ENCODE measurements at regions not wholly inside any gene's neighbourhood (a gene's known extent, or its start where the extent isn't known, plus 50 kb on each side); places are given as distances from the start of the nearest gene placed in this dataset.

DNA sequence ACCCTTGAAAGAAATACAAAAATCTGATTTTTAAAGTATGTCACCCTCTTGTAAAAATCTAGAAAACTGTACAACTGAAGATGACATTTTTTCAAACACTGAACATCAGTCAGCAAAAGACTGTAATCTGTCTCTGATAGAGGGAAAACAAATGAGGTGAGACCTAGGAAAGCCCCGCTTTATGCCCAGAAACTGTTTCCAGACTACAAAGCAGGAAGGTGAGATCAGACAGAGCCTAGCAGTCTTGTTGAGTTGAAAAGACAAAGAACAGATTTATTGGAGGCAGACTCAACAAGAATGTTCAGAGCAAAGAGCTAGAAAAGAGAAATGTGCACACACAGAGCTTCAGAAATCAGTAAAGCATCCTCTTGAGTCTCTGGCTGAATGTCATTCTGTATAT, 873.6 kb downstream of the LRFN5 start:
- intact Hi-C loops (cut with micrococcal nuclease) = no loop called here
- no peak overlapping the region for H3K4me3 ChIP-seq (ENCODE audit: low read length)
- no peak overlapping the region for H2AFZ ChIP-seq (ENCODE audit: low read length)
- no peak overlapping the region for H3K27ac ChIP-seq (ENCODE audit: low read length)
- ATAC-seq (no peak), DNase-seq (no peak)
- no peaks in the 10 kb centered on the region for H3K79me2 ChIP-seq (ENCODE audit: low read length)
- TF ChIP-seq EZH2 (IDR thresholded peaks at IDR 0.05; ENCODE audit: low read length, unreplicated experiment) = no peak
- TF ChIP-seq EZH2phosphoT487 (IDR thresholded peaks at IDR 0.05; ENCODE audit: borderline replicate concordance, low read length) = no peak
- TF ChIP-seq CTCF (conservative IDR thresholded peaks at IDR 0.05; ENCODE audit: low read depth, low read length) = no peak
- H3K9me2 ChIP-seq (replicated peaks; ENCODE audit: low read length) = no peaks in the 10 kb centered on the region
- no peaks in the 10 kb centered on the region for H3K27me3 ChIP-seq (ENCODE audit: low read length)
- H4K20me1 ChIP-seq (ENCODE audit: low read length) = no peaks in the 10 kb centered on the region
- no peaks in the 10 kb centered on the region for H3K9me3 ChIP-seq (ENCODE audit: low read length)
- no peaks in the 10 kb centered on the region for H3F3A ChIP-seq (ENCODE audit: low read length, unreplicated experiment)
- ChIA-PET POLR2A (ENCODE audit: unreplicated experiment) (no interaction called here), CTCF (no interaction called here)
- H3K36me3 ChIP-seq (ENCODE audit: low read depth, low read length) = no peaks in the 10 kb centered on the region
- H3K9ac ChIP-seq (ENCODE audit: low read length) = no peak overlapping the region
- no peak overlapping the region for H3K4me2 ChIP-seq (ENCODE audit: low read length)
- H3K4me1 ChIP-seq (ENCODE audit: insufficient read depth, low read length) = no peaks in the 10 kb centered on the region
- no TSS peak for BruUV-seq (replicated peaks)

GRCh38 chr14:42475289-42475688, 868.6 kb downstream of the LRFN5 start:
- Histone ChIP-seq H4K20me1 (ENCODE audit: low read length) (no peaks in the 10 kb centered on the region), H3K9ac (ENCODE audit: low read length) (no peak overlapping the region), H3K9me3 (ENCODE audit: low read length) (no peaks in the 10 kb centered on the region), H3K27me3 (ENCODE audit: low read length) (no peaks in the 10 kb centered on the region), H3K9me2 (replicated peaks; ENCODE audit: low read length) (no peaks in the 10 kb centered on the region), H3K27ac (ENCODE audit: low read length) (no peak overlapping the region), H3K4me1 (ENCODE audit: insufficient read depth, low read length) (no peaks in the 10 kb centered on the region), H3K79me2 (ENCODE audit: low read length) (no peaks in the 10 kb centered on the region), H3F3A (ENCODE audit: low read length, unreplicated experiment) (no peaks in the 10 kb centered on the region), H3K4me3 (ENCODE audit: low read length) (no peak overlapping the region), H3K36me3 (ENCODE audit: low read depth, low read length) (no peaks in the 10 kb centered on the region), H2AFZ (ENCODE audit: low read length) (no peak overlapping the region), H3K4me2 (ENCODE audit: low read length) (no peak overlapping the region)
- ATAC-seq (no peak), DNase-seq (no peak)
- TF ChIP-seq EZH2phosphoT487 (IDR thresholded peaks at IDR 0.05; ENCODE audit: borderline replicate concordance, low read length) (no peak), CTCF (conservative IDR thresholded peaks at IDR 0.05; ENCODE audit: low read depth, low read length) (no peak)
- POLR2A ChIA-PET (ENCODE audit: unreplicated experiment) = no interaction called here
- intact Hi-C loops (cut with micrococcal nuclease) = no loop called here
- CTCF ChIA-PET = no interaction called here
- no TSS peak for BruUV-seq (replicated peaks)

DNA sequence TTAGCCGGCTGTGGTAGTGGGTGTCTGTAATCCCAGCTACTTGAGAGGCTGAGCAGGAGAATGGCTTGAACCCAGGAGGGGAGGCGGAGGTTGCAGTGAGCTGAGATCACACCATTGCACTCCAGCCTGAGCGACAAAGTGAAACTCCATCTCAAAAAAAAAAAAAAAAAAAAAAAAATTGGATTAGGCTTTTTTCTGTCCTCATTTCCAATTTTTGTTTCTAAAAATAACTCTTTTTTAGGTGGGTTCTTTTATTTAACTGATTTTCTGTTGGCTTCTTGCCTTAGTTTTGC, 863.7 kb downstream of the LRFN5 start:
- Histone ChIP-seq H3K9ac (ENCODE audit: low read length) (no peak overlapping the region), H3K79me2 (ENCODE audit: low read length) (no peaks in the 10 kb centered on the region), H3K4me2 (ENCODE audit: low read length) (no peak overlapping the region), H3K9me2 (replicated peaks; ENCODE audit: low read length) (no peaks in the 10 kb centered on the region), H3F3A (ENCODE audit: low read length, unreplicated experiment) (no peaks in the 10 kb centered on the region), H3K36me3 (ENCODE audit: low read depth, low read length) (no peaks in the 10 kb centered on the region), H3K27me3 (ENCODE audit: low read length) (no peaks in the 10 kb centered on the region), H2AFZ (ENCODE audit: low read length) (no peak overlapping the region), H3K27ac (ENCODE audit: low read length) (no peak overlapping the region), H3K4me1 (ENCODE audit: insufficient read depth, low read length) (no peaks in the 10 kb centered on the region), H3K4me3 (ENCODE audit: low read length) (no peak overlapping the region), H4K20me1 (ENCODE audit: low read length) (no peaks in the 10 kb centered on the region), H3K9me3 (ENCODE audit: low read length) (no peaks in the 10 kb centered on the region)
- intact Hi-C loops (cut with micrococcal nuclease) = no loop called here
- TF ChIP-seq EZH2phosphoT487 (IDR thresholded peaks at IDR 0.05; ENCODE audit: borderline replicate concordance, low read length) = no peak
- no peak for TF ChIP-seq CTCF (conservative IDR thresholded peaks at IDR 0.05; ENCODE audit: low read depth, low read length)
- TF ChIP-seq EZH2 (IDR thresholded peaks at IDR 0.05; ENCODE audit: low read length, unreplicated experiment) = no peak
- POLR2A ChIA-PET (ENCODE audit: unreplicated experiment) = no interaction called here
- DNase-seq (no peak), ATAC-seq (no peak)
- CTCF ChIA-PET = no interaction called here
- BruUV-seq (replicated peaks) = no TSS peak

Data from PC-3 (cell line).